ENCODE measurements at regions not wholly inside any gene's neighbourhood (a gene's known extent, or its start where the extent isn't known, plus 50 kb on each side); places are given as distances from the start of the nearest gene placed in this dataset.

- no peak for DNase-seq
These were observed 1067.9 kb downstream of the TTLL7 start for GRCh38 chr1:82931006-82931405.

GRCh38 chr1:82927753-82928152 is 1071.2 kb downstream of the TTLL7 start:
- no peak for DNase-seq

GRCh38 chr1:82924666-82925065 is 1074.3 kb downstream of the TTLL7 start:
- DNase-seq, result no peak

GRCh38 chr1:82923931-82924330 is 1075.0 kb downstream of the TTLL7 start:
- no peak for DNase-seq

- no peak for DNase-seq
These were observed 1077.2 kb downstream of the TTLL7 start for GRCh38 chr1:82921759-82922158.

GRCh38 chr1:82920418-82921248 is 1078.3 kb downstream of the TTLL7 start:
- no peak for DNase-seq

- no peak for DNase-seq
These were observed 1079.1 kb downstream of the TTLL7 start for GRCh38 chr1:82919837-82920236.

- DNase-seq, result no peak
These were observed 1091.6 kb downstream of the TTLL7 start for GRCh38 chr1:82907313-82907712.

GRCh38 chr1:82903626-82904025 is 1095.3 kb downstream of the TTLL7 start:
- DNase-seq, result no peak

GRCh38 chr1:82901561-82901960 is 1097.4 kb downstream of the TTLL7 start:
- DNase-seq, result no peak

GRCh38 chr1:82901118-82901517 is 1097.8 kb downstream of the TTLL7 start:
- no peak for DNase-seq

GRCh38 chr1:82899017-82899416 is 1098.3 kb downstream of the ADGRL2 start:
- DNase-seq, result no peak

GRCh38 chr1:82897549-82897948 is 1096.8 kb downstream of the ADGRL2 start:
- DNase-seq, result no peak

- DNase-seq, result no peak
These were observed 1095.3 kb downstream of the ADGRL2 start for GRCh38 chr1:82896036-82896435.

- DNase-seq, result no peak
These were observed 1093.9 kb downstream of the ADGRL2 start for GRCh38 chr1:82894635-82895034.

GRCh38 chr1:82893712-82894470 is 1093.2 kb downstream of the ADGRL2 start:
- DNase-seq, result no peak

- DNase-seq, result no peak
These were observed 1079.8 kb downstream of the ADGRL2 start for GRCh38 chr1:82880506-82880905.

GRCh38 chr1:82879701-82880305 is 1079.1 kb downstream of the ADGRL2 start:
- DNase-seq, result no peak

- DNase-seq, result no peak
These were observed 1074.4 kb downstream of the ADGRL2 start for GRCh38 chr1:82875170-82875569.

- no peak for DNase-seq
These were observed 1073.3 kb downstream of the ADGRL2 start for GRCh38 chr1:82874041-82874440.

GRCh38 chr1:82870332-82870731 is 1069.6 kb downstream of the ADGRL2 start:
- no peak for DNase-seq

GRCh38 chr1:82867781-82868180 is 1067.0 kb downstream of the ADGRL2 start:
- DNase-seq, result no peak

- DNase-seq, result no peak
These were observed 1061.0 kb downstream of the ADGRL2 start for GRCh38 chr1:82861749-82862148.

- DNase-seq, result no peak
These were observed 1057.3 kb downstream of the ADGRL2 start for GRCh38 chr1:82858031-82858430.
